ENCODE measurements at regions not wholly inside any gene's neighbourhood (a gene's known extent, or its start where the extent isn't known, plus 50 kb on each side); places are given as distances from the start of the nearest gene placed in this dataset.

DNA sequence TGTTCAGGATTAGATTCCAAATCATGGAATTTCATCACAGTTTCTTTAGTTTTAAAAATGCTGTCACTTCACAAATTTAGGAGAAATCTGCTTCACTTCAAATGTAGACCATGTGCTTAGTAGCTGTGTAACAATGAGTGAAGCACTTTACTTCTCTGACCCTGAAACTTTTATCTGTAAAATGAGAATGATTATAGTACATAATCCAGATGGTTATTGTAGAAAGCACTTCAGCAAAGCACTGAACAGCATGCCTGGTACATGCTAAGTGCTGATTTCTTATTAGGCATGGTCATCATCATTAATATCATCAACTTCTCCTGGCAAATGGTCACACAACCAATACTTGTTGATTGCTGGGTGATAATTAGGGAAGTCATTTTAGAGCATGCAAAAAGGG, 705.0 kb downstream of the EPHA7 start:
- Histone ChIP-seq H3K4me3 (ENCODE audit: low read length) (no peak overlapping the region), H2AFZ (ENCODE audit: low read depth, low read length) (no peak overlapping the region), H3K4me2 (ENCODE audit: low read length) (no peak overlapping the region), H4K20me1 (ENCODE audit: insufficient read depth) (no peaks in the 10 kb centered on the region), H3K9ac (ENCODE audit: low read length) (no peak overlapping the region), H3K79me2 (replicated peaks; ENCODE audit: insufficient read depth, low read length) (no peaks in the 10 kb centered on the region), H3K27me3 (ENCODE audit: insufficient read depth, low read depth, low read length) (no peaks in the 10 kb centered on the region), H3F3A (ENCODE audit: insufficient read depth, low read length, poor library complexity, severe bottlenecking) (peaks cover 5% of the 10 kb centered on the region), H3K36me3 (ENCODE audit: insufficient read depth, low read length) (no peaks in the 10 kb centered on the region), H3K9me3 (ENCODE audit: low read length) (no peaks in the 10 kb centered on the region), H3K9me2 (ENCODE audit: insufficient read depth, low read length) (no peaks in the 10 kb centered on the region), H3K27ac (ENCODE audit: low read length) (no peak overlapping the region)
- no peak for TF ChIP-seq EP300 (conservative IDR thresholded peaks at IDR 0.05; ENCODE audit: poor library complexity, severe bottlenecking)
- no peak for TF ChIP-seq EZH2 (IDR thresholded peaks at IDR 0.05; ENCODE audit: borderline replicate concordance, insufficient read depth, low read length, poor library complexity, severe bottlenecking)
- TF ChIP-seq TAF1 (IDR thresholded peaks at IDR 0.05; ENCODE audit: low read depth): no peak
- TF ChIP-seq RAD21 (conservative IDR thresholded peaks at IDR 0.05): no peak
- TF ChIP-seq SMC3 (conservative IDR thresholded peaks at IDR 0.05; ENCODE audit: poor library complexity): no peak
- TF ChIP-seq, protein P1, sequence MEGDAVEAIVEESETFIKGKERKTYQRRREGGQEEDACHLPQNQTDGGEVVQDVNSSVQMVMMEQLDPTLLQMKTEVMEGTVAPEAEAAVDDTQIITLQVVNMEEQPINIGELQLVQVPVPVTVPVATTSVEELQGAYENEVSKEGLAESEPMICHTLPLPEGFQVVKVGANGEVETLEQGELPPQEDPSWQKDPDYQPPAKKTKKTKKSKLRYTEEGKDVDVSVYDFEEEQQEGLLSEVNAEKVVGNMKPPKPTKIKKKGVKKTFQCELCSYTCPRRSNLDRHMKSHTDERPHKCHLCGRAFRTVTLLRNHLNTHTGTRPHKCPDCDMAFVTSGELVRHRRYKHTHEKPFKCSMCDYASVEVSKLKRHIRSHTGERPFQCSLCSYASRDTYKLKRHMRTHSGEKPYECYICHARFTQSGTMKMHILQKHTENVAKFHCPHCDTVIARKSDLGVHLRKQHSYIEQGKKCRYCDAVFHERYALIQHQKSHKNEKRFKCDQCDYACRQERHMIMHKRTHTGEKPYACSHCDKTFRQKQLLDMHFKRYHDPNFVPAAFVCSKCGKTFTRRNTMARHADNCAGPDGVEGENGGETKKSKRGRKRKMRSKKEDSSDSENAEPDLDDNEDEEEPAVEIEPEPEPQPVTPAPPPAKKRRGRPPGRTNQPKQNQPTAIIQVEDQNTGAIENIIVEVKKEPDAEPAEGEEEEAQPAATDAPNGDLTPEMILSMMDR (IDR thresholded peaks at IDR 0.05; ENCODE audit: poor library complexity, severe bottlenecking): no peak
- no peak for TF ChIP-seq MXI1 (conservative IDR thresholded peaks at IDR 0.05; ENCODE audit: poor library complexity, severe bottlenecking)

DNA sequence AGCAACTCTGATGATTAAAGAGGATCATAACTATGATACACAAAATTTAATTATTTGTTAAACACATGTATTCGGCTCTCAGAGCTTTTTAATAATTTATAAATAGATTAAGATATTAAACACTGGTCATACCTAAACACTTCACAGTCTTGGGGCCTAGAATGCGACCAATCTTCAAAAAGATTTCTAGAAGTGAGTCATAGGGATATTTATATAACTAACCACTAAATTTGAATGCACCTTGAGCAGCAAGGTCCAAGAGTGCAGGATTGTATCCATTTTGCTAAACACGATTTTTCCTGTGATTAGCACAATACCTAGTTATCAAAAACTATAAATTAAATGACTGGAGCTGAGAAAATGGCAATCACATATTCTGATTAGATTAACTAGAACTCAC, 709.3 kb downstream of the EPHA7 start:
- Histone ChIP-seq H3K9me2 (ENCODE audit: insufficient read depth, low read length) (no peaks in the 10 kb centered on the region), H3K79me2 (replicated peaks; ENCODE audit: insufficient read depth, low read length) (no peaks in the 10 kb centered on the region), H2AFZ (ENCODE audit: low read depth, low read length) (no peak overlapping the region), H3K4me2 (ENCODE audit: low read length) (no peak overlapping the region), H3K9ac (ENCODE audit: low read length) (no peak overlapping the region), H4K20me1 (ENCODE audit: insufficient read depth) (no peaks in the 10 kb centered on the region), H3K36me3 (ENCODE audit: insufficient read depth, low read length) (no peaks in the 10 kb centered on the region), H3K27ac (ENCODE audit: low read length) (no peak overlapping the region), H3K9me3 (ENCODE audit: low read length) (no peaks in the 10 kb centered on the region), H3K27me3 (ENCODE audit: insufficient read depth, low read depth, low read length) (no peaks in the 10 kb centered on the region), H3K4me3 (ENCODE audit: low read length) (no peak overlapping the region), H3F3A (ENCODE audit: insufficient read depth, low read length, poor library complexity, severe bottlenecking) (peaks cover 5% of the 10 kb centered on the region)
- TF ChIP-seq RAD21 (conservative IDR thresholded peaks at IDR 0.05) (no peak), EP300 (conservative IDR thresholded peaks at IDR 0.05; ENCODE audit: poor library complexity, severe bottlenecking) (no peak), EZH2 (IDR thresholded peaks at IDR 0.05; ENCODE audit: borderline replicate concordance, insufficient read depth, low read length, poor library complexity, severe bottlenecking) (no peak), MXI1 (conservative IDR thresholded peaks at IDR 0.05; ENCODE audit: poor library complexity, severe bottlenecking) (no peak), SMC3 (conservative IDR thresholded peaks at IDR 0.05; ENCODE audit: poor library complexity) (no peak), POLR2AphosphoS5 (IDR thresholded peaks at IDR 0.05) (no peak), TAF1 (IDR thresholded peaks at IDR 0.05; ENCODE audit: low read depth) (no peak)

DNA sequence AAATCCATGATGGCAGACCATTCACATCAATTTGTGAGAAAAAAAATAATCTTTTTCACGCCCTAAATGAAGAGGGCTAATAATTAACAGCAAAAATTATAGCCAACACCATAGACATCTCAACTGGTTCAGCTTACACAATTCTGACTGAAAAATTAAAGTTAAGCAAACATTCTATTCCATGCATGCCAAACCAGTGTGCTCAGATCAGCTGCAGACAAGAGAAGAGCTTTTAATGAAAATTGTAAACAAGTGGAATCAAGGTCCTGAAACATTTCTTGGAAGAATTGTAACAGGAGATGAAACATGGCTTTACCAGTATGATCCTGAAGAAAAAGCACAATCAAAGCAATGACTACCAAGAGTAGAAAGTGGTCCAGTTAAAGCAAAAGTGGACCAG, 710.4 kb downstream of the EPHA7 start:
- Histone ChIP-seq H3K4me3 (ENCODE audit: low read length) (no peak overlapping the region), H3K9me3 (ENCODE audit: low read length) (no peaks in the 10 kb centered on the region), H3K4me2 (ENCODE audit: low read length) (no peak overlapping the region), H4K20me1 (ENCODE audit: insufficient read depth) (no peaks in the 10 kb centered on the region), H3F3A (ENCODE audit: insufficient read depth, low read length, poor library complexity, severe bottlenecking) (peaks cover 5% of the 10 kb centered on the region), H3K27ac (ENCODE audit: low read length) (no peak overlapping the region), H3K27me3 (ENCODE audit: insufficient read depth, low read depth, low read length) (no peaks in the 10 kb centered on the region), H3K9me2 (ENCODE audit: insufficient read depth, low read length) (no peaks in the 10 kb centered on the region), H2AFZ (ENCODE audit: low read depth, low read length) (no peak overlapping the region), H3K9ac (ENCODE audit: low read length) (no peak overlapping the region), H3K36me3 (ENCODE audit: insufficient read depth, low read length) (no peaks in the 10 kb centered on the region), H3K79me2 (replicated peaks; ENCODE audit: insufficient read depth, low read length) (no peaks in the 10 kb centered on the region)
- TF ChIP-seq, protein P2, sequence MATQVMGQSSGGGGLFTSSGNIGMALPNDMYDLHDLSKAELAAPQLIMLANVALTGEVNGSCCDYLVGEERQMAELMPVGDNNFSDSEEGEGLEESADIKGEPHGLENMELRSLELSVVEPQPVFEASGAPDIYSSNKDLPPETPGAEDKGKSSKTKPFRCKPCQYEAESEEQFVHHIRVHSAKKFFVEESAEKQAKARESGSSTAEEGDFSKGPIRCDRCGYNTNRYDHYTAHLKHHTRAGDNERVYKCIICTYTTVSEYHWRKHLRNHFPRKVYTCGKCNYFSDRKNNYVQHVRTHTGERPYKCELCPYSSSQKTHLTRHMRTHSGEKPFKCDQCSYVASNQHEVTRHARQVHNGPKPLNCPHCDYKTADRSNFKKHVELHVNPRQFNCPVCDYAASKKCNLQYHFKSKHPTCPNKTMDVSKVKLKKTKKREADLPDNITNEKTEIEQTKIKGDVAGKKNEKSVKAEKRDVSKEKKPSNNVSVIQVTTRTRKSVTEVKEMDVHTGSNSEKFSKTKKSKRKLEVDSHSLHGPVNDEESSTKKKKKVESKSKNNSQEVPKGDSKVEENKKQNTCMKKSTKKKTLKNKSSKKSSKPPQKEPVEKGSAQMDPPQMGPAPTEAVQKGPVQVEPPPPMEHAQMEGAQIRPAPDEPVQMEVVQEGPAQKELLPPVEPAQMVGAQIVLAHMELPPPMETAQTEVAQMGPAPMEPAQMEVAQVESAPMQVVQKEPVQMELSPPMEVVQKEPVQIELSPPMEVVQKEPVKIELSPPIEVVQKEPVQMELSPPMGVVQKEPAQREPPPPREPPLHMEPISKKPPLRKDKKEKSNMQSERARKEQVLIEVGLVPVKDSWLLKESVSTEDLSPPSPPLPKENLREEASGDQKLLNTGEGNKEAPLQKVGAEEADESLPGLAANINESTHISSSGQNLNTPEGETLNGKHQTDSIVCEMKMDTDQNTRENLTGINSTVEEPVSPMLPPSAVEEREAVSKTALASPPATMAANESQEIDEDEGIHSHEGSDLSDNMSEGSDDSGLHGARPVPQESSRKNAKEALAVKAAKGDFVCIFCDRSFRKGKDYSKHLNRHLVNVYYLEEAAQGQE (IDR thresholded peaks at IDR 0.05; ENCODE audit: borderline replicate concordance): no peak
- TF ChIP-seq MXI1 (conservative IDR thresholded peaks at IDR 0.05; ENCODE audit: poor library complexity, severe bottlenecking) (no peak), POLR2AphosphoS5 (IDR thresholded peaks at IDR 0.05) (no peak), EP300 (conservative IDR thresholded peaks at IDR 0.05; ENCODE audit: poor library complexity, severe bottlenecking) (no peak)
